ENCODE measurements at regions not wholly inside any gene's neighbourhood (a gene's known extent, or its start where the extent isn't known, plus 50 kb on each side); places are given as distances from the start of the nearest gene placed in this dataset.
A peak's percentile ranks its signal among the peaks of the same experiment; 100 is the strongest.

DNA sequence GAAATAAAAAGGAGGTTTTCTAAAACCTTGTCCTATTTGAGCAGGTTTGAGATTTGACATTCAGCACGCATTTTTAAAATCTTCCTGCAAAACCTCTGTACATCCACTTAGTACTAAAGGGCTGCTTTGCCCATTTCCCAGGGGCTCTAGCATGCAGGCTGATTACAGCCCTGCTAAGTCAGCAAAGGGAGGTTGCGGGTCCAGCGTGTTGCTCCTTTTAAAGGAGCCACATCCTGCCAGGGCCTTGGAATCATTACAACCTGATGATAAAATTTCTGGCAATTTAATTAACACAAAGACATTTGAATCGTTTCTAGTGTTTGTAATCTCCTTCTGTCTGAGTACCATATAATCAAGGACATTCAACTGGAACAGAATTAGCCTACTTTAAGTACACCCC is 455.1 kb upstream of the CITED2 start:
- intact Hi-C loops (cut with DNase I): no loop called here
- no peaks in the 10 kb centered on the region for H3K9me3 ChIP-seq
- H3K4me3 ChIP-seq: no peak overlapping the region
- no peaks in the 10 kb centered on the region for H3K36me3 ChIP-seq
- WGBS, 4 donors: 24 to 50% (median 43%) methylated on average over 4 of the region's 4 CpGs
- no peaks in the 10 kb centered on the region for H3K27me3 ChIP-seq
- H3K4me1 ChIP-seq: peaks cover 0 to 14% (median 8%) of the 10 kb centered on the region in 12 donors
- TF ChIP-seq, protein P1, sequence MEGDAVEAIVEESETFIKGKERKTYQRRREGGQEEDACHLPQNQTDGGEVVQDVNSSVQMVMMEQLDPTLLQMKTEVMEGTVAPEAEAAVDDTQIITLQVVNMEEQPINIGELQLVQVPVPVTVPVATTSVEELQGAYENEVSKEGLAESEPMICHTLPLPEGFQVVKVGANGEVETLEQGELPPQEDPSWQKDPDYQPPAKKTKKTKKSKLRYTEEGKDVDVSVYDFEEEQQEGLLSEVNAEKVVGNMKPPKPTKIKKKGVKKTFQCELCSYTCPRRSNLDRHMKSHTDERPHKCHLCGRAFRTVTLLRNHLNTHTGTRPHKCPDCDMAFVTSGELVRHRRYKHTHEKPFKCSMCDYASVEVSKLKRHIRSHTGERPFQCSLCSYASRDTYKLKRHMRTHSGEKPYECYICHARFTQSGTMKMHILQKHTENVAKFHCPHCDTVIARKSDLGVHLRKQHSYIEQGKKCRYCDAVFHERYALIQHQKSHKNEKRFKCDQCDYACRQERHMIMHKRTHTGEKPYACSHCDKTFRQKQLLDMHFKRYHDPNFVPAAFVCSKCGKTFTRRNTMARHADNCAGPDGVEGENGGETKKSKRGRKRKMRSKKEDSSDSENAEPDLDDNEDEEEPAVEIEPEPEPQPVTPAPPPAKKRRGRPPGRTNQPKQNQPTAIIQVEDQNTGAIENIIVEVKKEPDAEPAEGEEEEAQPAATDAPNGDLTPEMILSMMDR (IDR thresholded peaks at IDR 0.05): no peak
- TF ChIP-seq POLR2A (IDR thresholded peaks at IDR 0.05): no peak
- DNase-seq (no peak), ATAC-seq (no peak)
- H3K27ac ChIP-seq: no peak overlapping the region

DNA sequence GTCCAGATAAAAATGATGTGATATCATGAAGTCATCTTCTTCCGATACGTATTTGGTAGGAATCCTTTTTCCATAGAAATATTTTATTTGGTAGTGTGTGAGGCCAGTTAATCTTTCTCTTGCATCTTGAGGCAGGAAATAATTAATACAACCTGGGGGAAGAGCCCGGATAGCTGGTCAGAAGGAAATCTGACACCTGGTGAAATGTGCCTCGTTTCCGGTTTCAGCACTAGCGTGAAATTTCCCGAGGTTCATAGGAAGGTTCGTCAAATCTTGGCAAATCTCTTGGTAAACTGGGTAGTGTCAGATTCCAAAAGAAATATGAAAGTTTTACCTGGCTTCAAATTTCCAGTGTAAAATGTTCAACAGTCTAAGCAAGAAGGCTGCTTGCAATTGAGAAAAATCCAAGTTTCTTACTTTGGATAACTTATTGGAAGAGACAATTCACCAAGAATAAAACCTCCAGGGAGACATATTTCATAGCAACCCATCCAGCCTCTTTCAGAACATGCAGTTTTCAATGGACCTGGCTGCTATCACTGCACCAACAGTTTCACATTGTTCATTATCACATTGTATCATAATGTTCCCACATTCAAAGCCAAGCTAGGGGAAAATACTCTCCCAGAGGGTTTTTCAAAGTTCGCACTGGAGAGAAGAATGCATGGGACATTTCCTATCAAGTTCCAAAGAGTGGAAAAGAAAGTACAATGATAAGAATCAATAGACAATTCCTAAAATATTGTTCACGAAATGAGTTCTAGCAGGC is 454.5 kb upstream of the CITED2 start:
- Histone ChIP-seq H3K4me1 (peaks cover 0 to 14% (median 8%) of the 10 kb centered on the region in 12 donors), H3K27me3 (no peaks in the 10 kb centered on the region), H3K27ac (no peak overlapping the region), H3K4me3 (no peak overlapping the region), H3K9me3 (no peaks in the 10 kb centered on the region), H3K36me3 (no peaks in the 10 kb centered on the region)
- WGBS, 4 donors: 51 to 72% (median 65%) methylated on average over 10 of the region's 10 CpGs
- no peak for TF ChIP-seq POLR2A (IDR thresholded peaks at IDR 0.05)
- TF ChIP-seq, protein P1 (IDR thresholded peaks at IDR 0.05): no peak
- DNase-seq (no peak), ATAC-seq (peak in 1 of 4 donors; percentile 58)
- intact Hi-C loops (cut with DNase I): no loop called here

DNA sequence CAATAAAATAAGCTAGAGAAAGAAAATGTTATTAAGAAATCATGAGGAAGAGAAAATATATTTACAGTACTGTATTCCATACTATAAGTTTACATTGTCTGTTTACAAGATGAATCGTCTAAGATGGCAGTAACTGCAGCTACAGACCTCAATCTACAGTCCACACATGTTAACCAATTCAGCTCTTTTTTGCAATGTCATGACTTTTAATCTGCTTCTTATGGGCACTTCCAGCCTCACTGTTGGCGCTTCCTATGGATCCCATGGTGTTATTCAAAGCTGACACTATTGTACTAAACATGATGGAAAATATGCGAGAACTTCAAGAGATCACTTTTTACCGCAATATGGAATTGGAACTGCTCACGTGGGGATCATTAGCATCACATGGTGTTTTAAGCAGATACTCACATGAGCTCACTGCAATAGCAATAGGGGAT is 451.5 kb upstream of the CITED2 start:
- DNase-seq: no peak
- WGBS, 4 donors: 90 to 95% (median 93%) methylated on average over 5 of the region's 5 CpGs
- intact Hi-C loops (cut with DNase I): no loop called here
- Histone ChIP-seq H3K9me3 (no peaks in the 10 kb centered on the region), H3K27ac (no peak overlapping the region), H3K36me3 (no peaks in the 10 kb centered on the region), H3K4me3 (no peak overlapping the region), H3K27me3 (no peaks in the 10 kb centered on the region), H3K4me1 (peaks cover 0 to 14% (median 8%) of the 10 kb centered on the region in 12 donors)
- TF ChIP-seq, protein P1 (IDR thresholded peaks at IDR 0.05): no peak
- no peak for TF ChIP-seq POLR2A (IDR thresholded peaks at IDR 0.05)
- no peak for ATAC-seq

DNA sequence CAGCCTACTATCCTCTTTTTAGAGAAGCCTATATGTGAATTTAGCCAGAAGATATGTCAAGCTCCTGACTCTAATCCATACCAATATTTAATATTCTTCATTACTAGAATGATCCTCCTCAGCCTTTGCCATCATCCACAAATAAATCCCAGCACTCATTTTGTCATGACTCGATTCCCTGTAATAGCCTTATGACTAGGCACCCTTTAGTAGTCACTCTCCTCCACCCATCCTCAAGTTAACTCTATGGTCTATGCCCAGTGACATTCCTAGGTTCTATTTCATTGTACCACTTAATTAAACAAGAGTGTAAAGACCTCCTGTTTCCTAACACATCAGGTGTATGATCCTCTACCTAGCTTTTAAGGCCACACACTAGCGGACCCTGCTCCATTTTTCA is 450.4 kb upstream of the CITED2 start:
- Histone ChIP-seq H3K27ac (no peak overlapping the region), H3K9me3 (no peaks in the 10 kb centered on the region), H3K4me3 (no peak overlapping the region), H3K27me3 (no peaks in the 10 kb centered on the region), H3K4me1 (peaks cover 0 to 18% (median 8%) of the 10 kb centered on the region in 12 donors), H3K36me3 (no peaks in the 10 kb centered on the region)
- intact Hi-C loops (cut with DNase I): no loop called here
- DNase-seq (no peak), ATAC-seq (no peak)
- WGBS, 4 donors: 95 to 97% (median 96%) methylated on average over 2 of the region's 2 CpGs
- TF ChIP-seq POLR2A (IDR thresholded peaks at IDR 0.05): no peak
- TF ChIP-seq, protein P1 (IDR thresholded peaks at IDR 0.05): no peak

All from heart left ventricle (tissue), 16 donors.